Natural killer cell (primary cell): ENCODE measurements at regions not wholly inside any gene's neighbourhood (a gene's known extent, or its start where the extent isn't known, plus 50 kb on each side); places are given as distances from the start of the nearest gene placed in this dataset.

Source experiments
- ATAC-seq, 3 donors: fragments of 150-1000 bp in 2 of 3; fragments of 200-7000 bp in 1 of 3; cut with Tn5 transposase; 1 replicate in 1 of 3; 2 replicates in 2 of 3; pipeline ENCODE4 v1.10.0; 2021; ENCODE audit warnings: mild to moderate bottlenecking in 2 of 3, moderate library complexity in 2 of 3
- DNase-seq, 2 donors: peaks; one replicate each; pipeline versions ENCODE4 v3.0.0 to v3.0.0-alpha.2; 2013 to 2021; ENCODE audit warnings: mixed read lengths in 1 of 2
- H3K27ac ChIP-seq: one replicate; pipeline ENCODE4 v1.5.1; 2013; ENCODE audit warnings: mild to moderate bottlenecking, low read length
- H3K27me3 ChIP-seq: one replicate; pipeline ENCODE4 v1.6.1; 2013; ENCODE audit warnings: low read length; ENCODE audit not compliant: control insufficient read depth, insufficient read depth
- H3K36me3 ChIP-seq: one replicate; pipeline ENCODE4 v1.6.1; 2013; ENCODE audit warnings: low read length; ENCODE audit not compliant: control insufficient read depth, insufficient read depth
- H3K4me1 ChIP-seq: one replicate; pipeline ENCODE4 v1.6.1; 2013; ENCODE audit warnings: low read length; ENCODE audit not compliant: control insufficient read depth, insufficient read depth
- H3K4me3 ChIP-seq: one replicate; pipeline ENCODE4 v1.5.1; 2013; ENCODE audit warnings: low read length
- H3K9me3 ChIP-seq: one replicate; pipeline ENCODE4 v1.6.1; 2013; ENCODE audit warnings: low read length; ENCODE audit not compliant: control insufficient read depth, insufficient read depth
- H3K27ac Mint-ChIP-seq, 2 donors: one replicate each; pipeline ENCODE4 v1.8.0; 2022; ENCODE audit warnings: mild to moderate bottlenecking in 2 of 2, mixed read lengths in 2 of 2, moderate library complexity in 1 of 2
- H3K27me3 Mint-ChIP-seq, 2 donors: one replicate each; pipeline ENCODE4 v1.8.0; 2022; ENCODE audit warnings: low read depth in 2 of 2, mixed read lengths in 2 of 2
- H3K36me3 Mint-ChIP-seq: one replicate; pipeline ENCODE4 v1.8.0; 2022; ENCODE audit warnings: mixed read lengths
- H3K4me1 Mint-ChIP-seq, 2 donors: one replicate each; pipeline ENCODE4 v1.8.0; 2022; ENCODE audit warnings: mixed read lengths in 2 of 2
- H3K4me3 Mint-ChIP-seq: one replicate; pipeline ENCODE4 v1.8.0; 2022; ENCODE audit warnings: mild to moderate bottlenecking, moderate library complexity, mixed read lengths
- H3K9me3 Mint-ChIP-seq, 2 donors: one replicate each; pipeline ENCODE4 v1.8.0; 2022; ENCODE audit warnings: mixed read lengths in 2 of 2
- CTCF ChIP-seq: fragments of 200-600 bp; IDR thresholded peaks from one replicate; pipeline ENCODE4 v1.8.0; 2022; ENCODE audit warnings: antibody characterized with exemption
- intact Hi-C: fragments of 100-400 bp; cut with micrococcal nuclease; formaldehyde crosslinking; loops from one replicate; pipeline ENCODE4 v1.14.2; 2022

GRCh38 chr4:71288875-71289274 lies 49.9 kb upstream of the SLC4A4 start:
- Histone ChIP-seq H3K27me3 (no peaks in the 10 kb centered on the region), H3K4me3 (no peak overlapping the region), H3K4me1 (no peaks in the 10 kb centered on the region), H3K27ac (no peak overlapping the region), H3K9me3 (no peaks in the 10 kb centered on the region), H3K36me3 (no peaks in the 10 kb centered on the region)
- TF ChIP-seq CTCF, result no peak
- DNase-seq (no peak), ATAC-seq (no peak)
- H3K4me1 Mint-ChIP-seq, result peaks cover 13 to 18% of the 10 kb centered on the region in 2 donors
- H3K27ac Mint-ChIP-seq, result no peak overlapping the region
- H3K9me3 Mint-ChIP-seq, result no peaks in the 10 kb centered on the region
- no peaks in the 10 kb centered on the region for H3K36me3 Mint-ChIP-seq
- no peak overlapping the region for H3K4me3 Mint-ChIP-seq
- intact Hi-C loops, result no loop called here
- no peaks in the 10 kb centered on the region for H3K27me3 Mint-ChIP-seq
